Cerebellar cortex (tissue), 1 donor: ENCODE measurements at regions not wholly inside any gene's neighbourhood (a gene's known extent, or its start where the extent isn't known, plus 50 kb on each side); places are given as distances from the start of the nearest gene placed in this dataset.
"Not testable (repeated sequence)": the region's sequence is repeated elsewhere in the genome, so short reads cannot be mapped to it uniquely, and the experiment has no call there.

Source experiments
- DNase-seq: peaks from one replicate; pipeline ENCODE4 v3.0.0-alpha.2; 2015; ENCODE audit warnings: low spot score

DNA sequence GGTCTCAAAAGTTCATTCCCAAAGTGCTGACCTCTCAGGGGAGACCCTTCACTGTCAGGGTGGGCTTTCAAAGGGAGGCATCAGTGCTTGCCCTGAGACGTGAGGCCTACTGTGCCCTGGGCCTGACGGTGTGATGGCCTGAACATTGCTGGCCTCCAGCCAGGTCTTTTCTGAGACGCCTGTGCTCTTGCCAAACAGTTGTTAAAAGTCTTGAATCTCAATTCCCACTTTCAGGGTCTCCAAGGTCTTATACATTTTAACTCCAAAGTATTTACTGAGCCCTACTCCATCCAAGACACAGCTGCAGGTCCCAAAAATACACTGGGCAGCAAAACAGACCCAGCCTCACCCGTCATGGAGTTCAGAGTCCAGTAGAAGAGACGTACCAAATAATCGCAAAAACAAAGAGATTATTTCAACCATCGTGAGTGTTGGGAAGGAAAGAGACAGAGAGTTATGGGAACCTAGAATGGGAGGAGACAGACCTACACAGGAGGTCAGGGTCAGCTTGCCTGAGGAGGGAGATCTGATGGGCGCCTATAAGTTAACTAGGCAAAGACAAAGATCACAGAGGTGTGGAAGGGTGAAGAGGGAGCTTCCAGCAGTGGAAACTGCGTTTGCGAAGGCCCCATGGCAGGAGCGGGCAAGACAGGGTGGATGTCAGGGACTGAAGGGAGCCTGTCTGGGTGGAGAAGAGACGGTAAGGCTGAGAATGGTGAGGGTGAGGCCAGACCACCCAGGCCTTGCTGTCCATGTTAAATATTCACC lies 446.3 kb downstream of the PREX1 start:
- DNase-seq: no peak

DNA sequence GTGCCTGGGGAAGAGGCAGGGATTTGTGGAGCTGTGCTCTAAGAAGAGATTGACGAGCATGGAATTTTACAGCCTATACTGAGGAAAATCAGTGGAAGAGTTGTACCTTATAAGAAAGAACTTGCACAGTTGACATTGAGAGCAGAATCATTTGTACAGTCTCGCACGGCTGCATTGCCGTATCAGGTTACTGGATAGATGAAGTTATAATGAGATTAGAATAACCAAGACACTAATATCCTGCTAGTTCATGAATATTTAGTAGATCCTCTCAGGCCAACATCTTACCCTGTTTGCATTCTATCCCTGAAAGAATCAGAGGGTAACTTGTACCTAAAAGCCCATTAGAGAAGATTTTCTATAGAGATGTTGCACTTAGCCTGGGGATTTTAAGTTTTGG lies 447.1 kb downstream of the PREX1 start:
- no peak for DNase-seq

DNA sequence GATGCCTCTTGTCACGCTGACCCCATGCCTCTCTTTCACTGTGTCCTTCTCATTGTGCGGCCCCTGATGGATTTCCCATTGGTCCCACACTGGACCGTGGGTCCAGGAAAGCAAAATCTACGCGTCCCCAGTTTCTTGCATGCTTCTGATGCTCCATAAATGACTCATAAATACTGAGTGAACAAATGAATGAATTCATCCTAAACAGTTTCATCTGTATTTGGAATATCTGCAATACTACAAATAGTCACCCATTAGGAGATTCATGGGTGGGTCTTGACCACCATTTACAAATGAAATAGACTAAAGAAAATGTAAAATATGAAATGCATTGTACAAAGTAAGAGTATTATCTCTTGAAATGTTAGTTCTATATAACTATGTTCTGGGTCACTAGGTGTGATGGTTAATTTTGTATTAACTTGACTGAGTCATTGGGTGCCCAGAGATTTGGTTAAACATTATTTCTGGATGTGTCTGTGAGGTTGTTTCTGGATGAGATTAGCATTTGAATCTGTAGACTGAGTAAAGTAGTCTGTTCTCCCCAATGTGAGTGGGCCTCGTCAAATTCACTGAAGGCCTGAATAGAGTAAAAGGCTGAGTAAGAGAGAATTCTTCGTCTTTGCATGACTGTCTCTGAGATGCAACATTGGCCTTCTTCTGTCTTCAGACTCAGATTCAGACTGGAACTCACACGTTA lies 448.7 kb downstream of the PREX1 start:
- no peak for DNase-seq

DNA sequence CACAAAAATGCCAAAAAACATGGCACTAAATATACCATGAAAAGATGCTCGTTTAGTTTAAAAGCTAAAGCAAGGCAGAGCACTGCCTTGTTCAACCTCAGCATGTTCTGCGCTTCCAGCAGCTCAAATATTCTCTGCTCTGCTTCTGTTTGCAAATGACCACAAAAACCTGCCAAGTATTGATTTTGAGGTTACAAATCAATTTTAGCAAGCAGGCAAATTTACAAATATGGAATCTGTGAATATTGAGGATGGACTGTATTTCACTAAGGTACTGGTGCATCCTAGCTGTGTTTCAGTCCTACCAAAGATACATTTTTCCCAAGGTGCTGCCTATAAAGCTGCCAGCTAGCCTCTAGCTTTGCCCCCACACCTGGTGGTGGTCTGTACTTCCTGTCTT lies 449.9 kb downstream of the PREX1 start:
- no peak for DNase-seq

DNA sequence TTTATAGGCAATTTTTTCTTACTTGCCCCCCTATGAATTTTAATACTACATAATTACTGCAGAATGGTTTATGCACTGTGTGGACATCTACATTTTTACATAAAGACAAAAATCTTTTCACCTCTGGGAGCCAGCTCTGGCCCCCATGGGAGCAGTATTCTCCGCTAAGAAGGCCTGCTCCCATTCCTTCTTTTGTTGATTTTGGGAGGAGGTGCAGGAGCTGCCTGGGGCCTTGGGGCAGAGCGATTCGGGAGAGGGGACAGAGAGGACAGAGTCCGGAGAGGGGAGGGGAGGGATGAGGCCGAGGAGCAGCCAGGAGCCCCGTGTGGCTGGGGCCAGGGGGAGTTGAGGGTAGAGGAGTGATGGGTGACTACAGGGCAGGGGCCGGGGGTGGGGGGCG lies 452.0 kb downstream of the PREX1 start:
- DNase-seq: no peak

DNA sequence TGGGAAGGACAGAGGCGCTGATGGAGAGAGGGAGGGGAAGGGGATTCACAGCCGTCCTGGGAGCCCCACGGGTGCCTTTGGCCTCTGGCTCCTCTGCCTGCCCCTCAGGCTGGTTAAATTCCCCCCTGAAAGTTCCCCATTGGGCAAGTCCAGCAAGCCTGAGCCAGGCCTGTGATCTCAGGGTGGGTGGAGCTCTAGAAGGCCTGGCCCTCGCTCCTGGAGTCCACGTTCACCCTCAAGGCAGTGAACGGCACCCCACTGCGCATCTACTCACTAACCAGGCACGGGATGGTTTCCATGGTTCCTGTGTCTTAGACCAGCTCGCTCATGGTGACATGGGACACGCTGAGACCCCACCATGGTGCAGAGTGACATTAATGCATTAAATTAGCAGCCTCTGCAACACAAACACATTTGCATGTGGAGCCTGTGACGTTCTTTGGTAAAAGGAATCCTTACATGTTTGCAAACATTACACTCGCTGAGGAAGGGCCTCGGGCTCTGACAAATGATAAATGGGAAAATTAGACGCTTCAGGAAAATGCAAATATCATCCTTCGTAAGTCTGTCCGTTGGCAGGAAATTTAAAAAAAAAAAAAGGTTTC lies 452.7 kb downstream of the PREX1 start:
- no peak for DNase-seq

DNA sequence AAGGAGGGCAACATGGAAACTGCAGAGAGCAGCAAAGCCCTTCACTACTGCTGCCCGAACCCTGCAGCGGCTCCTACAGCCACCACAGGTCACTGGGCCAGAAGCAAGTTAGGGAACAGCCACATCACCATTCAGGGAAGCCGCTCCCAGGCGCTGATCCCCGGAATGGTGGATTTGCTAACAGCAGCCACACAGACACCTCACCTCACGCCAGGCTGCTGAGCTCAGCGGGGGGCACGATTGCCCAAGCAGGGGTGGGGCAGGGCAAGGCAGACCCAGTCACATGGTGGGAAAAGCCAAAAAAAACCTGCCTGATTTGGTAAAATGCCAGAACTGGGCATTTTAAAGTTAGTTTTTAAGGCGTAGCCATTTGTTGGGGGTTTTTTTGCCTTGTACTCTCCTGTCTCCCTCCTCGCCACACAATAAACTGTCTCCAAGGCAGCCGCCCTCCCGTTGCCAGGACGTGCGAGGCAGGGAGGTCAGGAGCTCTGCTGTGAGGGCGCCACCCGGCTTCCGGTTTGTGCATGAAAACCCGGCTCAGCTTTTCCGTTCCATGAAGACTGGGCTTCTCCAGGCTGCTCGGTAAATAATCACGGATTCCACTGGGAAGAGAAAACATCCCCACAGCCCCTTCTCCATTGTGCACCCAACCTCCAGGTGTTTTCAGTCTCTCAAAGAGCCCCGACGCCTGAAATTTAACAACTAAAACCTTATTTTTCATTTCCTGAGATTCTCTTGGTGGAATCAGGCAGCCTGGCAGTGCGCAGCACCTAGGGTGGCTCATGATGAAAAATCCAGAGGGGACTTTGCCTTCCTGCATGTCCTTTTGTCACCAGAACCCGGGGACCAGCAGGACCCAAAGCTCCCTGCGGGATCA lies 453.5 kb downstream of the PREX1 start:
- DNase-seq: peak; percentile 17

DNA sequence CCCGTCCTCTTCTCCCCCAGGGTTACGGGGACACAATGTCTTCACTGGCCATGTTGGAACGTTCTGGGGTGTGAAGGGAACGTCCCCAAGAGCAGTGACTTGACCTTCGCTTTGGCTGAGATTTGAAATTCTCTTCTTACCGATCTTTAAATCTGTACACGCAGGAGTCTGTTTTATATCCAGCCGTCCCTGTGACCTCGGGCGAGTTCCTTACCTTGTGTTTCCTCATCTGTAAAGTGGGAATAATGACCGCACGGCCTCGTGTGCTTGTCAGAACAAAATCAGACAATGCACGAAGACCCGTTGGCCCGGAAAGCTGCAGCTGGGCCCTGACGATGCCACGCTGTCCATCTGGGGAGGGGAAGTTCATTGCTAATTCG lies 454.3 kb downstream of the PREX1 start:
- DNase-seq: no peak

DNA sequence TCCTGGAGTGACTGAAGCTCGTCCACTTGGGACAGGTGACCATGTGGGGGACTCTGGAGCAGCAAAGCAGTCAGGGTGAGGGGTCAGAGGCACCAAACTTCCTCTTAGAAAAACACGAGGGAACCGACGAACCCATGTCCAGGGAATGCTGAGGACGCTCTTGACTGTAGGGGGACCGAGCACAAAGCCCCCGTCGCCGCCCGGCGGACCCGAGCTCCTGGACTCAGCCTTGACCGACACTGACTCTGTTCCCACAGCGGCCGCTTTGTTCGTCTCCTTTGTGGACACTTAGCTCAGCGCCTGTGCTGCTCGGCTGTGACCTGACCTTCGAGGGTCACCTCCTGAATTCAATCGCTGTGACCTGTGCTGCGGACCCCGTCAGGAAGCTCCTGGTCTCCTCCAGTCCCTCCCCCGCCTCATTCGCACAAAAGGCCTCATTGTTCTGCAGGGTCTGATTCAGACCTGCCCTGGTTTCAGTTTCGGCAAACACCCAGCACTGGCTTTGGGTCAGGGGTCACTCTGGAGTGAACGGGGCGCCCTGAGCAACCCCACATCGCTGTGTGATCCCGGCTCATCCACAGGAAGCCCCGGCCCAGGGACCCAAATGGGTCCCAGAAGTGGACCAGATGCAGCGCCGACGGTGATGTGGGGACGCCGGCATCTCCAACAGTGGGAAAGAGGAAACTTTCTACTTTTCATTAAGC lies 454.8 kb downstream of the PREX1 start:
- not testable (repeated sequence) for DNase-seq

DNA sequence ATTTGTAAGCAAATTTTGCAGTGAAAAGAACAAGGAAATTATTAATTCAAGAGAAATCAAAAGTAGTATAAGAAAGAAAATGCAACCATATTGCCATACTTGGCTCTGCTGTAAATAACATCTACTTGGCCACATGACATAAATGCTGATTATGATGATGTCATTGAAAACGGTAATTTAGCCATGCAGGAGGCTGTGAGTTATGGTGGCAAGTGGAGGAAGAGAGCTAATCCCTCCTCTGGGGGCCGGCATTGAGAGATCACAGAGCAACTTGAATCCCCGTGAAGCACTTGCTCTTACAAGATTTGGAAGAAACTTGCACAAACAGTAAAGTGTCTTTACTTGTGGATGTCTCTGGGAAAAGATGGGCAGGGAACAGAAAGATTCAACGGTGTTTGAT lies 456.6 kb downstream of the PREX1 start:
- DNase-seq: no peak

DNA sequence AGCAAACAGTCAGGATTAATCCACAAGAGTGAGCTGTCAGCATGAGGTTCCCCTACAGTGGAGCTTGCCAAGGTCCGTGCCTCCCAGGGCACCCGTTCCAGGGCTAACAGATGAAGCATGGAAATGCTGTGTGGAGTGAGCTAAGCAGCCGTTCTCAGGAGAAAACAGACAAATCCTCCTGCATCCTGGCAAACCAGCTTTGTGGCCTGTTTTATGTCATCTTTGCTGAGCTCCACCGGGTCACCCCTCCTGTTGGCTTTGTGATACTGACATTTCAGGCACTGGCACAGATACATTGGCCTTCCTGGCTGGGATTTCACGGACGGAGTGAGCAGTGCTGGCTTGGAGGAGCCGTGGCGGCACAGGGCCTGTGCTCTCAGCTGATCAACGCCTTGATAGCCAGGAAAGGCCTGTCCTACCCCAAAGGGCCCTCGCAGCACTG lies 459.2 kb downstream of the PREX1 start:
- DNase-seq: peak; percentile 93

DNA sequence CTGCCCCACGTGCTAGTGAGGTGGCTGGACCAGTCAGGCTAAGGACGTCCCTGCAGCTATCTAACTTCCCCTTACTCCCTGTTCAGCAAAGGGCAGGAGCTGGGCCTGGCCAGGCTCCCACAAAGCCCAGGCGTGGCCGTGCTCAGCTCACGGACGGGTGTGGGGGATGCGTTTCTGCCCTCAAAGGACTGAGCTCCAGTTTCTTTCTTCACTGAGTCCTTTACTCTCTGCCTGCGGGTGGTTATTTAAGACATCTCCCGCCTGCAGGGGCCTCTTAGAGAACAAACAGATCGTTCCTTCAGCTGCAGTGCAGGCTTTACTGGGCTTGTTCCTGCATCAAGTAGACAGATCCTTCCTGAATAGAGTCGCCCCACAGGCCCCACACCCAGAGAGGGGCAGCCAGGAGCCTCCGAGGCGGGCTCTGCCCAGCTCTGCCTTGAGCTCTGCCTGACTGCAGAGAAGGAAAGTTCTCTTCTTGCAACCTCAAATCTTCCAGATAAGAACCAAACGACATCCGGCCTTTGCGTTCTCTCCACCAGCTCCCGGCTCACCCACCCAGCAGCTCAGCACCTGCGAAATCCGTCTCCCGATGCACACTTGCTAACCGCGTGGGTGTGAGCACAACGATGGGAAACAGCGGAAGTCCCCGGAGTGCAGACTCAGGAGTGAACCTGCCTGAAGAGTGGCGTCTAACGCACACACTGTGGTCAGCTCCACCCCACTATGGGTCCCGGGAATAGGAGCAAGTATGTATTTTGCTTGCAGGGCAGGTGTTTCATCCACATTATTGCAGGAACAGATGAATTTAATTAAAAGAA lies 460.0 kb downstream of the PREX1 start:
- not testable (repeated sequence) for DNase-seq

DNA sequence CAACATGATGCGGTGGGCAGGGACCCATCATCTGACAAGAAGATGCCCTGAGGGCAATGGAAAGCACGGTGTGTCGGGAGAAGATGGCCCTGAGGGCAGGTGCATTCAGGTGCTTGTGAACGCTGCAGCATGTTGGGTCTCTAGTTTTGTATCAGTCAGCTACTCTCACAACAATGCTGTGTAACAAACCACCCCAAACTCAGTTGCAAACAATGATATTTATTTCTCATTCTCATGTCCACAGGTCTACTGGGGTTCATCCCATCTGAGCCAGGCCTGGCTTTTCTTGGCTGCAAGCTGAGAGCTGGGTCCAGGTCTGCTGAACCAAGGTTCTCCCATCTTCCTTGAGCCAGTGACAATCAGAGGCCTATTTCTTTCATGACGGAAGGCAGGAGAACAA lies 461.6 kb downstream of the PREX1 start:
- DNase-seq: no peak

DNA sequence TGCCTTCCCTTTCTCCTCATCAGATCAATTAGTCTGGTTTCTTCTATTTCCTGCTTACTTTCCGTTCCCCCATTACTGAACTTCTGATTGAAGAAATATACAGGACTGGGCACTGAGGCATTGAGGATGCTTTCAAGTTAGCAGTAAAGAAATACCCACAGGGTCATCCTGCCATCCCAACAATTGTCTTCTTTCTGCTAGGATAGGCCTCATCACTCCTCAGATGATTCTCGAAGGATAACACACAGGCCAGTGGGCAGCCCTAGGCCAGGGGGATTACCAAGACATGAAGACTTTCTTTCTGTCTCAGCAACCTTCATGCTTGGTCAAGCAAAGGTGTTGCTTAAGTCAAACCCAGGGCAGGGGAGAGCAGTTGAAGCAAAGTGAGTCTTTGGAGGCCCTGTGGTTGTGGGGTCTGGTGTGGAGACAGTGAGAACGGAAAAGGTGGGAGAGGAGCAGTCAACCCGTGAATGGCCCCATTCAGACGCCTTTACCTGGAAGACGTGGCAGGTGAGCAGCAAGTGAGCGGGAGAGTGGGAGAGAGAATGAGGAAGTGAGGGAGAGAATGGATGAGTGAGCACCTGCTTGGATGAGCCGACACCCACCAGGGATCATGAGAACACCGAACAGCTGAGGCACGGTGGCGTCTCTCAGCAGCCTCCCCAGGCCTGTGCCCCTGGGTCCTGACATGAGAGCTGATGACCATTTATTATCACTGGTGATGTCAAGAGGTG lies 462.9 kb downstream of the PREX1 start:
- DNase-seq: no peak

DNA sequence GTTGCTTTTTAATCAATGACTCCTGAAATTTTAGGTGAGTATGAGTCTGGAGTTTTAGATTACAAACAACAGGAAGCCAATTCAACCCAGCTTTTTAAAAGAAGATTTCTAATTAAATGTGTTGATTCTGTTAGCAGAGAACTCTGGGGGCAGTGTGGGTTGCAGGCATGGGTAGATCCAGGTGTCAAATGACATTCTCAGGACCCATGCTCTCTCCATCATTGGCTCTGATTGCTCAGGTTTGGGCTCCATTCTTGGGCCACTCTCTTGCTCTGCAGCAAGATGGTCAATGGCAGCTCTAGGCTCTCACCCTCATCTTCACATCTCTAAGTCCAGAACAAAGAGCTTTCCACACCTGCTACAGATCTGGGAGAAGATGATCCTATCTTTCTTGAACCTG lies 463.7 kb downstream of the PREX1 start:
- no peak for DNase-seq

DNA sequence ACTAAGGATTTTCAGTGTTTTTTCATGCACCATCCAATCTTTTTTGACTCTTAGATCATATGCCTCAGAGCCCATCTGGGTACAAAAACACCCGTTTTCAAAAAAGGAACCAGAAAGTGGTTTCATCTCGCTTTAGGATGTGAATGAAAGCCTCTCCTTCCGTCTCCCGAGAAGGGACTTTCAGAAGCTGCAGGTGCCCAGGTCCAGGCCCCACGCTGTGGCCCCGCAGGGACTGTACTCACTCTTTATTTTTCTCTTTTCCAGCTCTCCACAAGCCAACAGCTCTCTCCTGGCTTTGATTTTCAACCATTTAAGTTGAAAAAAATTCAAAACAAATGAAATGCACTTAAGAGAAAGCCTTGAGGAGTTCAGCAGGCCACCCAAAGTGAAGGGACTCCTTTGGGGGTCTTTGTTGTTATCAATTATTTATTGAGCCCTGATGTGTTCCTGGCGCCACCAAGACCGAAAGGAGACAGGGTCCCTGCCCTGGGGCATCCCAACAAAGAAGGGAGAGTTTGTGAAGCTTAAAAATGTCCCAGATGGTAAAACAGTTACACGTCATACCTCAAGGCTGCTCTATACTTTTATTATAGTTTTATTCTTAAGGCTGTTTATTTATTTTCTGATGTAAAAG lies 467.3 kb downstream of the PREX1 start:
- DNase-seq: no peak

DNA sequence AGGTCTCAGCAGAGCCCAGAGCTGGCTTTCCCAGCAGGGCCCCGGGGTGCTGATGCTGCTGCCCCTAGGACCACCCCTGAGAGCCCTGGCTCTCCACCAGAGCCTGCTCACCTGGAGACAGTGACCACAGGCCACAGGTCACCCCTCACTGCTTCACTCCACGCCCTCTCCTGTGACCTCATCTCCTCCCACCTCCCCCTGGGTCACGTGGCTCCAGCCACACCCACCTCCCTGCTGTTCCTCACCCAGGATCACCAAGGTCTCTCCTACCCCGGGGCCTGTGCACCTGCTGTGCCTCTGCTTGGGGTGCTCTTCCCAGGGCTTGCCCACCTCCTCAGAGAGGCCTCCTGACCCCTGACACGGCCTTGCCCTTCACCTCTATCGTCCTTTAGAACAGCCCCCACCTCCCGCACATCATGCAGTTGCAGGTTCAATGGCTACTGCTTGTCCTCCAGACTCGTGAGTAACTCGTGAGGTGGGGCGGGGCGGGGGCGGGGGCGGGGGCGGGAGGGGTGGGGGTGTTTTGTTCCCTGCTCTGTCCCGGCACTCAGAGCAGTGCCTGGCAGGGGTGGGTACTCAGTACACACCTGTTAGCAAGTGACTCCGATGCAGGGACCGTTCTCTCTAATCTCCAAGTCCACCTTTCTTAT lies 468.0 kb downstream of the PREX1 start:
- no peak for DNase-seq

DNA sequence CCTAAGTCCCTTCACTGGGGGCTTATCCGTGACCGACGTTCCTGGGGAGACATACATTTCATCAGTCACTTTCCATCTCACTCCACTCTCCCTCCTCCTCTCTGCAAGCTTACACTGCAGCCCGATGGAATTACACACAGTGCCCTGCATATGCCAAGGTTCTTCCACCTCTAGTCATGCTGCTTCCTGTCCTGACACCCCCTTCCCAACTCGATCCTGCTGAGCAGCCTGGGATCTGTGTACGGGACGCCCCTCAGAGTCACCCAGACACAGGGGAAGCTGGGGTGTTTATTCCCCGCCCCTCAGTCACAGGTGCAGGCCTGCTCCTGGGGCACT lies 468.8 kb downstream of the PREX1 start:
- not testable (repeated sequence) for DNase-seq
